GM23338 (cell line): ENCODE measurements at regions not wholly inside any gene's neighbourhood (a gene's known extent, or its start where the extent isn't known, plus 50 kb on each side); places are given as distances from the start of the nearest gene placed in this dataset.

Source experiments
- ATAC-seq: fragments of 200-7000 bp; cut with Tn5 transposase; 3 replicates; pipeline ENCODE4 v1.9.1; 2020
- DNase-seq: peaks from one replicate; pipeline ENCODE4 v3.0.0-alpha.2; 2015; ENCODE audit warnings: low spot score
- H2AFZ ChIP-seq: fragments of 200-600 bp; sonication (generic); 2 replicates; pipeline ENCODE4 v1.8.0; 2016; ENCODE audit warnings: antibody characterized with exemption, mild to moderate bottlenecking, moderate library complexity
- H3F3A ChIP-seq: fragments of 200-600 bp; sonication (generic); replicated peaks from 2 replicates; pipeline ENCODE4 v1.8.0; 2017; ENCODE audit warnings: antibody characterized with exemption, mixed run types, low read depth
- H3K27ac ChIP-seq: fragments of 200-600 bp; sonication (generic); 2 replicates; pipeline ENCODE4 v1.6.1; 2016; ENCODE audit warnings: low read depth
- H3K27me3 ChIP-seq: fragments of 200-600 bp; sonication (generic); 2 replicates; pipeline ENCODE4 v1.8.0; 2016; ENCODE audit warnings: mild to moderate bottlenecking, mixed run types, moderate library complexity; ENCODE audit not compliant: insufficient read depth
- H3K36me3 ChIP-seq: fragments of 200-600 bp; sonication (generic); 2 replicates; pipeline ENCODE4 v1.8.0; 2016; ENCODE audit warnings: mild to moderate bottlenecking; ENCODE audit not compliant: insufficient read depth
- H3K4me1 ChIP-seq: fragments of 200-600 bp; sonication (generic); 2 replicates; pipeline ENCODE4 v1.8.0; 2016; ENCODE audit warnings: mild to moderate bottlenecking, moderate library complexity; ENCODE audit not compliant: insufficient read depth
- H3K4me2 ChIP-seq: fragments of 200-600 bp; sonication (generic); 2 replicates; pipeline ENCODE4 v1.7.1; 2017; ENCODE audit warnings: mixed run types
- H3K4me3 ChIP-seq: fragments of 200-600 bp; sonication (generic); 2 replicates; pipeline ENCODE4 v1.6.1; 2016; ENCODE audit warnings: mixed run types
- H3K79me2 ChIP-seq: fragments of 200-600 bp; sonication (generic); replicated peaks from 2 replicates; pipeline ENCODE4 v1.8.0; 2017; ENCODE audit warnings: mild to moderate bottlenecking; ENCODE audit not compliant: insufficient read depth
- H3K9me2 ChIP-seq: fragments of 200-600 bp; sonication (generic); 2 replicates; pipeline ENCODE4 v1.8.0; 2017; ENCODE audit not compliant: insufficient read depth
- H4K20me1 ChIP-seq: fragments of 200-600 bp; sonication (generic); replicated peaks from 2 replicates; pipeline ENCODE4 v1.8.0; 2017; ENCODE audit warnings: mild to moderate bottlenecking; ENCODE audit not compliant: insufficient read depth
- H3K27ac Mint-ChIP-seq: 2 replicates; pipeline ENCODE4 v1.8.0; 2020; ENCODE audit warnings: inconsistent platforms, mild to moderate bottlenecking, moderate library complexity, mixed read lengths
- H3K27me3 Mint-ChIP-seq: 3 replicates; pipeline ENCODE4 v1.8.0; 2022; ENCODE audit warnings: low read depth, mild to moderate bottlenecking, moderate library complexity, mixed read lengths, inconsistent platforms; ENCODE audit not compliant: insufficient read depth, poor library complexity
- H3K36me3 Mint-ChIP-seq: 3 replicates; pipeline ENCODE4 v1.8.0; 2021; ENCODE audit warnings: low read depth, mild to moderate bottlenecking, inconsistent platforms, moderate library complexity, mixed read lengths
- H3K4me1 Mint-ChIP-seq: 3 replicates; pipeline ENCODE4 v1.8.0; 2020; ENCODE audit warnings: mild to moderate bottlenecking, inconsistent platforms, mixed read lengths
- H3K4me3 Mint-ChIP-seq: 3 replicates; pipeline ENCODE4 v1.8.0; 2021; ENCODE audit warnings: moderate library complexity, mild to moderate bottlenecking, inconsistent platforms, mixed read lengths
- H3K9me3 Mint-ChIP-seq: 3 replicates; pipeline ENCODE4 v1.8.0; 2020; ENCODE audit warnings: moderate library complexity, mild to moderate bottlenecking, inconsistent platforms, mixed read lengths
- CREB1 ChIP-seq: fragments of 250-450 bp; sonication (Bioruptor Pico); IDR thresholded peaks from 2 replicates; pipeline ENCODE4 v1.5.0; 2020; ENCODE audit warnings: low read depth, mild to moderate bottlenecking, moderate library complexity
- EZH2 ChIP-seq: fragments of 200-600 bp; sonication (generic); IDR thresholded peaks from one replicate; pipeline ENCODE4 v1.8.0; 2017; ENCODE audit warnings: antibody characterized with exemption, mild to moderate bottlenecking, low read depth; ENCODE audit not compliant: unreplicated experiment
- EZH2phosphoT487 ChIP-seq: fragments of 200-600 bp; sonication (generic); IDR thresholded peaks from one replicate; pipeline ENCODE4 v1.8.1; 2018; ENCODE audit warnings: antibody characterized with exemption; ENCODE audit not compliant: unreplicated experiment
- JUNB ChIP-seq: IDR thresholded peaks from one replicate; pipeline ENCODE4 v1.6.1; 2016; ENCODE audit warnings: antibody characterized with exemption; ENCODE audit not compliant: unreplicated experiment
- STAT1 ChIP-seq: IDR thresholded peaks from one replicate; pipeline ENCODE4 v1.6.1; 2016; ENCODE audit warnings: antibody characterized with exemption; ENCODE audit not compliant: unreplicated experiment
- ZNF114 ChIP-seq: fragments of 250-450 bp; sonication (Bioruptor Pico); IDR thresholded peaks from 2 replicates; pipeline ENCODE4 v1.5.0; 2020; ENCODE audit warnings: mild to moderate bottlenecking, moderate library complexity
- ZNF331 ChIP-seq: fragments of 250-450 bp; sonication (Bioruptor Pico); IDR thresholded peaks from 2 replicates; pipeline ENCODE4 v1.5.0; 2020; ENCODE audit warnings: low read depth, mild to moderate bottlenecking, moderate library complexity
- TF ChIP-seq, protein P1 (sequence below), 2 experiments: fragments of 200-600 bp in 1 of 2; sonication (generic) in 1 of 2; conservative IDR thresholded peaks; 2 replicates each; pipeline versions ENCODE4 v1.5.1 to v1.6.1; 2016 to 2017; ENCODE audit warnings: antibody characterized with exemption in 2 of 2, low read depth in 2 of 2, mild to moderate bottlenecking in 2 of 2, moderate library complexity in 1 of 2
- TF ChIP-seq, protein P2 (sequence below): IDR thresholded peaks from one replicate; pipeline ENCODE4 v1.6.1; 2018; ENCODE audit warnings: antibody characterized with exemption; ENCODE audit not compliant: unreplicated experiment
- TF ChIP-seq, protein P3 (sequence below): IDR thresholded peaks from 2 replicates; pipeline ENCODE4 v1.6.1; 2016; ENCODE audit warnings: antibody characterized with exemption

DNA sequence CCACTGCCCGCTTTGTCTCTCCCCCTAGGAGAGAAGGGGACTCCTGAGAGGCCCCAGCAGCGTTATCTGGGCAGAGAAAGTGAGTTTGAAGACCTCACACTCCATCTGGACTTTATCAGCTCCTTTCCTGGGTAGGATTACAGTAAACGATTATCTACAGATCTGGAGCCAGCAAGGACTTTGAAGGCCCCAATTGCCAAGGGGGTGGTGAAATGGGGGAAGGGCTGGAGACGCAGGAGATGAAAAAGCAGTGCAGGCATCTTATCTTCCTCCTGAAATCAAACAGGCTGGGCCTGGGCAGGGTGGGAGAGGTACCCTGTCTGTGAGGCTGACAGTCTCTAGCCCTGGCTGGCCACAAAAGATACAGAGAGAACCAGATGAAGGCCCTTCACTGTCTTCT is 105.8 kb upstream of the MSX2 start:
- Histone ChIP-seq H3K4me3 (no peak overlapping the region), H3K4me1 (no peaks in the 10 kb centered on the region), H2AFZ (peak overlapping the region; percentile 84; the same call in 1 of the 2 replicates), H3K27ac (no peak overlapping the region), H3K36me3 (no peaks in the 10 kb centered on the region), H3K79me2 (no peaks in the 10 kb centered on the region), H4K20me1 (no peaks in the 10 kb centered on the region), H3F3A (no peaks in the 10 kb centered on the region), H3K27me3 (no peaks in the 10 kb centered on the region), H3K9me2 (peaks cover 8% of the 10 kb centered on the region; the same call in 1 of the 2 replicates), H3K4me2 (no peak overlapping the region)
- ATAC-seq (no peak), DNase-seq (no peak)
- TF ChIP-seq JUNB (no peak), CREB1 (no peak), EZH2phosphoT487 (no peak), ZNF114 (CRISPR knock-in tag) (no peak)
- TF ChIP-seq, protein P1, sequence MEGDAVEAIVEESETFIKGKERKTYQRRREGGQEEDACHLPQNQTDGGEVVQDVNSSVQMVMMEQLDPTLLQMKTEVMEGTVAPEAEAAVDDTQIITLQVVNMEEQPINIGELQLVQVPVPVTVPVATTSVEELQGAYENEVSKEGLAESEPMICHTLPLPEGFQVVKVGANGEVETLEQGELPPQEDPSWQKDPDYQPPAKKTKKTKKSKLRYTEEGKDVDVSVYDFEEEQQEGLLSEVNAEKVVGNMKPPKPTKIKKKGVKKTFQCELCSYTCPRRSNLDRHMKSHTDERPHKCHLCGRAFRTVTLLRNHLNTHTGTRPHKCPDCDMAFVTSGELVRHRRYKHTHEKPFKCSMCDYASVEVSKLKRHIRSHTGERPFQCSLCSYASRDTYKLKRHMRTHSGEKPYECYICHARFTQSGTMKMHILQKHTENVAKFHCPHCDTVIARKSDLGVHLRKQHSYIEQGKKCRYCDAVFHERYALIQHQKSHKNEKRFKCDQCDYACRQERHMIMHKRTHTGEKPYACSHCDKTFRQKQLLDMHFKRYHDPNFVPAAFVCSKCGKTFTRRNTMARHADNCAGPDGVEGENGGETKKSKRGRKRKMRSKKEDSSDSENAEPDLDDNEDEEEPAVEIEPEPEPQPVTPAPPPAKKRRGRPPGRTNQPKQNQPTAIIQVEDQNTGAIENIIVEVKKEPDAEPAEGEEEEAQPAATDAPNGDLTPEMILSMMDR (conservative IDR thresholded peaks at IDR 0.05; ENCODE audit: low read depth in 2 of 2) = no peak
- Mint-ChIP-seq H3K4me1 (no peaks in the 10 kb centered on the region; the same call in 2 of the 3 replicates), H3K4me3 (no peak overlapping the region), H3K9me3 (no peaks in the 10 kb centered on the region), H3K27ac (no peak overlapping the region), H3K27me3 (no peaks in the 10 kb centered on the region), H3K36me3 (no peaks in the 10 kb centered on the region)

DNA sequence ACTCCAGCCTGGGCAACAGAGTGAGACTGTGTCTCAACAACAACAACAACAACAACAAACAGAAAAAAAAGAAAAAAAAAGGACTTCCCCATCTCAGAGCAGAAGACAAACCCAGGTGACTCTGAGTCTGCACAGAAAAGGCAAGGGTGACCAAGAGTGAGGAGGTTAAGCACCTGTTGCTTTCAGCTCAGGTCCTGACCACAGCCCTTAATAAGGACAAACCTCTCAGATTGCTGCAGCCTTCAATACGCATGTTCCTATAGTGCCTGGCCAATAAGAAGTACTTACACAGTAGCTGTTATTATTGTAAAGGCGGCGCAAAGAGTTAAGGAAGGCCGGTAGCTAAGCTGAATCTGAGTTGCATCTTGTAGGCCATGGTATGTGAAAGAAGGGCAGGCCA is 102.3 kb upstream of the MSX2 start:
- Histone ChIP-seq H3F3A (no peaks in the 10 kb centered on the region), H2AFZ (no peak overlapping the region), H4K20me1 (no peaks in the 10 kb centered on the region), H3K27me3 (no peaks in the 10 kb centered on the region), H3K4me2 (no peak overlapping the region), H3K36me3 (no peaks in the 10 kb centered on the region), H3K4me3 (no peak overlapping the region), H3K4me1 (peaks cover 13% of the 10 kb centered on the region), H3K79me2 (no peaks in the 10 kb centered on the region), H3K27ac (no peak overlapping the region), H3K9me2 (no peaks in the 10 kb centered on the region)
- no peaks in the 10 kb centered on the region for H3K9me3 Mint-ChIP-seq
- DNase-seq = no peak
- H3K36me3 Mint-ChIP-seq = no peaks in the 10 kb centered on the region
- H3K27ac Mint-ChIP-seq = no peak overlapping the region
- H3K4me1 Mint-ChIP-seq = peaks cover 10% of the 10 kb centered on the region; the same call in 2 of the 3 replicates
- H3K27me3 Mint-ChIP-seq = no peaks in the 10 kb centered on the region
- no peak overlapping the region for H3K4me3 Mint-ChIP-seq
- ATAC-seq = no peak
- TF ChIP-seq EZH2phosphoT487 (no peak), ZNF331 (no peak), STAT1 (no peak), ZNF114 (CRISPR knock-in tag) (no peak), EZH2 (no peak)
- TF ChIP-seq, protein P2, sequence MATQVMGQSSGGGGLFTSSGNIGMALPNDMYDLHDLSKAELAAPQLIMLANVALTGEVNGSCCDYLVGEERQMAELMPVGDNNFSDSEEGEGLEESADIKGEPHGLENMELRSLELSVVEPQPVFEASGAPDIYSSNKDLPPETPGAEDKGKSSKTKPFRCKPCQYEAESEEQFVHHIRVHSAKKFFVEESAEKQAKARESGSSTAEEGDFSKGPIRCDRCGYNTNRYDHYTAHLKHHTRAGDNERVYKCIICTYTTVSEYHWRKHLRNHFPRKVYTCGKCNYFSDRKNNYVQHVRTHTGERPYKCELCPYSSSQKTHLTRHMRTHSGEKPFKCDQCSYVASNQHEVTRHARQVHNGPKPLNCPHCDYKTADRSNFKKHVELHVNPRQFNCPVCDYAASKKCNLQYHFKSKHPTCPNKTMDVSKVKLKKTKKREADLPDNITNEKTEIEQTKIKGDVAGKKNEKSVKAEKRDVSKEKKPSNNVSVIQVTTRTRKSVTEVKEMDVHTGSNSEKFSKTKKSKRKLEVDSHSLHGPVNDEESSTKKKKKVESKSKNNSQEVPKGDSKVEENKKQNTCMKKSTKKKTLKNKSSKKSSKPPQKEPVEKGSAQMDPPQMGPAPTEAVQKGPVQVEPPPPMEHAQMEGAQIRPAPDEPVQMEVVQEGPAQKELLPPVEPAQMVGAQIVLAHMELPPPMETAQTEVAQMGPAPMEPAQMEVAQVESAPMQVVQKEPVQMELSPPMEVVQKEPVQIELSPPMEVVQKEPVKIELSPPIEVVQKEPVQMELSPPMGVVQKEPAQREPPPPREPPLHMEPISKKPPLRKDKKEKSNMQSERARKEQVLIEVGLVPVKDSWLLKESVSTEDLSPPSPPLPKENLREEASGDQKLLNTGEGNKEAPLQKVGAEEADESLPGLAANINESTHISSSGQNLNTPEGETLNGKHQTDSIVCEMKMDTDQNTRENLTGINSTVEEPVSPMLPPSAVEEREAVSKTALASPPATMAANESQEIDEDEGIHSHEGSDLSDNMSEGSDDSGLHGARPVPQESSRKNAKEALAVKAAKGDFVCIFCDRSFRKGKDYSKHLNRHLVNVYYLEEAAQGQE = no peak
- TF ChIP-seq, protein P1 (conservative IDR thresholded peaks at IDR 0.05; ENCODE audit: low read depth in 2 of 2) = no peak
- TF ChIP-seq, protein P3, sequence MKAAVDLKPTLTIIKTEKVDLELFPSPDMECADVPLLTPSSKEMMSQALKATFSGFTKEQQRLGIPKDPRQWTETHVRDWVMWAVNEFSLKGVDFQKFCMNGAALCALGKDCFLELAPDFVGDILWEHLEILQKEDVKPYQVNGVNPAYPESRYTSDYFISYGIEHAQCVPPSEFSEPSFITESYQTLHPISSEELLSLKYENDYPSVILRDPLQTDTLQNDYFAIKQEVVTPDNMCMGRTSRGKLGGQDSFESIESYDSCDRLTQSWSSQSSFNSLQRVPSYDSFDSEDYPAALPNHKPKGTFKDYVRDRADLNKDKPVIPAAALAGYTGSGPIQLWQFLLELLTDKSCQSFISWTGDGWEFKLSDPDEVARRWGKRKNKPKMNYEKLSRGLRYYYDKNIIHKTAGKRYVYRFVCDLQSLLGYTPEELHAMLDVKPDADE = no peak
